GM12873 (cell line): ENCODE measurements at regions not wholly inside any gene's neighbourhood (a gene's known extent, or its start where the extent isn't known, plus 50 kb on each side); places are given as distances from the start of the nearest gene placed in this dataset.

Experiments
- CTCF ChIP-seq: IDR thresholded peaks from 2 replicates; pipeline ENCODE4 v1.5.1; 2012; ENCODE audit warnings: low read depth, mild to moderate bottlenecking, moderate library complexity, low read length, control low read depth; ENCODE audit not compliant: insufficient read depth; ENCODE audit errors: missing control alignments

- TF ChIP-seq CTCF: no peak
These were observed 2123.7 kb upstream of the RAG2 start for GRCh38 chr11:38721586-38722315.

DNA sequence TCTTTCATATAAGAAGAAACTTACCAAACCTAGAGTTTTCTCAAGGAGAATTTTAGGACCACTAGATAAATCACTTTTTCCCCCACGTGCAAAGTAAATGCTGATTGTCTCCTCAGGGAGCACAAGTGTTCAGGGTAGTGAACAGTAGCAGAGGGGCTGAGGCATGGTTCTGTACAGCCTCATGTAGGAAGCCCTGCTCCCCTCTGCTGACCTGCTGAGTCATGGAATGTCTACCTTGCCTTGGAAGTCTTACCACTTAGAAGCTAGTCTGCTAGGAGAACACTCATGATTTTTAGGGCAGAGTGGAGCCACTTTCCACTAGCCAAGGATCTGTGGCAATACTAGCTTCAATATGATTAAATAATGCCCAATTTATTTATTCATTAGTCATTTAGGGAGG is 2120.6 kb upstream of the RAG2 start:
- no peak for TF ChIP-seq CTCF

DNA sequence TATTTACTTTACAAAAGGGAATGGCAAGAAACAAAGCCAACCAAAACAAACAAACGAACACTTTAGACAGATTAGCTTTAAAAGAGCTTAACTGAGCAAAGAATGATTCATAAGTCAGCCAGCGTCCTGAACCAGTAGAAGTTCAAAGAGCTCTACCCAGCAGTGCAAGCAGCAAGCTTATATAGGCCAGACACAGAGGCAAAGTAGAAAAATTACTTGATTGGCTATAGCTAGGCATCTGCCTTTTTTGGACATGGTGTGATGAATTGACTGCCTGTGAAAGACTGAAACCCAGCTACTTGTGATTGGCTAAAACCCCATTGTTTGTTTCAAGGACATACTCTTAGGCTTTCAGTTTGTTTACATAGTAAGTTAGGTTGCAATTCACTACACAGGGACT is 2120.0 kb upstream of the RAG2 start:
- no peak for TF ChIP-seq CTCF

- no peak for TF ChIP-seq CTCF
These were observed 2113.1 kb upstream of the RAG2 start for GRCh38 chr11:38711110-38711509.

- no peak for TF ChIP-seq CTCF
These were observed 2112.2 kb upstream of the RAG2 start for GRCh38 chr11:38710262-38710661.

GRCh38 chr11:38700111-38700510 is 2102.1 kb upstream of the RAG2 start:
- TF ChIP-seq CTCF: no peak

DNA sequence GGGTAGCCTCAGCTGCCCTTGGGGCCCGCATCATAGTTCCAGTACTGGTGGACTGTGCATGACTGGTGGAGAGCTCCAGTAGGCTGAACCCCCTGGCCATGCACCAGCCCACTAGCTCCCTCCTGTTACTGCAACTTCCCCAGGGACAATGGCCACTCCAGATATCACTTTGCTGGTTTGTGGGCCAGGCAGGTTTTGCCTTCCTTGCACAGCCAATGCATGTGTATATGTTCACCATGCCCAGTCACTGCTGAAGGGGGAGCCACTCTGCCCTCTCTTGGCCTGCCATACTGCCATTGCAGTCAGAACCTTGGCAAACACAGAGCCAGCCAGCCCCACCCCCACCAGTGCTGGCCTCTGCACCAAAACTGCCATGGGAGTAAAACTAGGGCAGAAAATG is 2095.3 kb upstream of the RAG2 start:
- TF ChIP-seq CTCF: no peak
